Cardiac muscle cell (in vitro differentiated cells and primary cell): ENCODE measurements at regions not wholly inside any gene's neighbourhood (a gene's known extent, or its start where the extent isn't known, plus 50 kb on each side); places are given as distances from the start of the nearest gene placed in this dataset.

Experiments
- DNase-seq, 2 donors: peaks; one replicate each; pipeline versions ENCODE4 v3.0.0 to v3.0.0-alpha.2; 2010 to 2017; ENCODE audit warnings: low read depth in 1 of 2, low spot score in 1 of 2
- H3K27ac ChIP-seq: fragments of 200-600 bp; sonication (generic); 2 replicates; pipeline ENCODE4 v1.5.1; 2016
- H3K27me3 ChIP-seq: fragments of 200-600 bp; sonication (generic); 2 replicates; pipeline ENCODE4 v1.6.0; 2016; ENCODE audit warnings: control low read depth
- H3K36me3 ChIP-seq: fragments of 200-600 bp; sonication (generic); 2 replicates; pipeline ENCODE4 v1.5.1; 2016; ENCODE audit warnings: control low read depth
- H3K4me1 ChIP-seq: fragments of 200-600 bp; sonication (generic); 2 replicates; pipeline ENCODE4 v1.8.1; 2017; ENCODE audit warnings: low read depth, mild to moderate bottlenecking, mixed run types
- H3K4me3 ChIP-seq: fragments of 200-600 bp; sonication (generic); 2 replicates; pipeline ENCODE4 v1.5.1; 2016; ENCODE audit warnings: mild to moderate bottlenecking
- H3K9me3 ChIP-seq: fragments of 200-600 bp; sonication (generic); 2 replicates; pipeline ENCODE4 v1.5.1; 2017; ENCODE audit warnings: low read depth, mild to moderate bottlenecking, control low read depth
- TF ChIP-seq, protein P1 (sequence below): IDR thresholded peaks from 2 replicates; pipeline ENCODE4 v1.5.1; 2012; ENCODE audit warnings: low read depth, mild to moderate bottlenecking, low read length

DNA sequence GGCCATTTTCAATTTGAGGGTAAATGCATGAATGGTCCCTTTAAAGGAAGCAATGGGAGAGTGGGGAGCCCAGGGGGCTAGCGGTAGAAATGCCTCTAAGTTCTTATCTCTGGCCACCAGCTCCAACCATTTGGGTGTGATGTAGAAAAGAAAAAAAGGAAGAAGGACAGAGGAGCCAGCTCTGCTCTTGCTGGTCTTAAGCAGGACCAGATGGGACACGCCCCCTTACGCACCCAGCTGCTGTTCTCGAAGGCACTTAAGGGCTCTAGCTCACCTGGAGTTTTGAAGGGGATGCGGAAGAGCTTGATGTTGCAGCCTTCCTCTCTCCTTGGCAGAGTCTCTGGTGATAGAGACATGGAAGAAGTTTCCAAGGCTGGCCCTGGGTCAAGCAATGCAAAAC lies 59.5 kb upstream of the RNF144B start:
- H3K27ac ChIP-seq = no peak overlapping the region
- no peaks in the 10 kb centered on the region for H3K27me3 ChIP-seq
- H3K36me3 ChIP-seq = no peaks in the 10 kb centered on the region
- TF ChIP-seq, protein P1, sequence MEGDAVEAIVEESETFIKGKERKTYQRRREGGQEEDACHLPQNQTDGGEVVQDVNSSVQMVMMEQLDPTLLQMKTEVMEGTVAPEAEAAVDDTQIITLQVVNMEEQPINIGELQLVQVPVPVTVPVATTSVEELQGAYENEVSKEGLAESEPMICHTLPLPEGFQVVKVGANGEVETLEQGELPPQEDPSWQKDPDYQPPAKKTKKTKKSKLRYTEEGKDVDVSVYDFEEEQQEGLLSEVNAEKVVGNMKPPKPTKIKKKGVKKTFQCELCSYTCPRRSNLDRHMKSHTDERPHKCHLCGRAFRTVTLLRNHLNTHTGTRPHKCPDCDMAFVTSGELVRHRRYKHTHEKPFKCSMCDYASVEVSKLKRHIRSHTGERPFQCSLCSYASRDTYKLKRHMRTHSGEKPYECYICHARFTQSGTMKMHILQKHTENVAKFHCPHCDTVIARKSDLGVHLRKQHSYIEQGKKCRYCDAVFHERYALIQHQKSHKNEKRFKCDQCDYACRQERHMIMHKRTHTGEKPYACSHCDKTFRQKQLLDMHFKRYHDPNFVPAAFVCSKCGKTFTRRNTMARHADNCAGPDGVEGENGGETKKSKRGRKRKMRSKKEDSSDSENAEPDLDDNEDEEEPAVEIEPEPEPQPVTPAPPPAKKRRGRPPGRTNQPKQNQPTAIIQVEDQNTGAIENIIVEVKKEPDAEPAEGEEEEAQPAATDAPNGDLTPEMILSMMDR = no peak
- H3K4me1 ChIP-seq = no peaks in the 10 kb centered on the region
- no peaks in the 10 kb centered on the region for H3K9me3 ChIP-seq
- no peak overlapping the region for H3K4me3 ChIP-seq
- DNase-seq = peak in 1 of 2 donors; percentile 23

DNA sequence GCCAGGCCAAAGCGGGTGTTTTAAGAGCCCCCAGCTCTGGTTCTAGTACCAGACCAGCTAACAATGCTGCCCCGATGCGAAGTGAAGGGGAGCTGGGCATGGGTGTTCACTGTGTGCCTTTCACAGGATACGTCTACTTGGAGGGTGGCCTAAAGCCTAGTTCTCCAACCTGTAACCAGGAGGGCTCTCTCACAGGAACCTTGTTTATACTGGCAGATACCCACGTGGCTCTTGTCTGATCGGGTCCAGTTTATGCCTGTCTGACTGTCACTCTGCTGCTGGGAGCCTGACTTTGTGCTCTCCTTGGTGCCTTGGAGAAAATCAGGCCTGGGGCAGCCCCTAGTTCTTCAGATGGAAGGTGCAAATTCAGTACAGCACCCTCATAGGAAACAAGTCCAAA lies 60.2 kb upstream of the RNF144B start:
- Histone ChIP-seq H3K9me3 (no peaks in the 10 kb centered on the region), H3K36me3 (no peaks in the 10 kb centered on the region), H3K4me3 (no peak overlapping the region), H3K4me1 (no peaks in the 10 kb centered on the region), H3K27ac (no peak overlapping the region), H3K27me3 (no peaks in the 10 kb centered on the region)
- TF ChIP-seq, protein P1 = no peak
- no peak for DNase-seq

DNA sequence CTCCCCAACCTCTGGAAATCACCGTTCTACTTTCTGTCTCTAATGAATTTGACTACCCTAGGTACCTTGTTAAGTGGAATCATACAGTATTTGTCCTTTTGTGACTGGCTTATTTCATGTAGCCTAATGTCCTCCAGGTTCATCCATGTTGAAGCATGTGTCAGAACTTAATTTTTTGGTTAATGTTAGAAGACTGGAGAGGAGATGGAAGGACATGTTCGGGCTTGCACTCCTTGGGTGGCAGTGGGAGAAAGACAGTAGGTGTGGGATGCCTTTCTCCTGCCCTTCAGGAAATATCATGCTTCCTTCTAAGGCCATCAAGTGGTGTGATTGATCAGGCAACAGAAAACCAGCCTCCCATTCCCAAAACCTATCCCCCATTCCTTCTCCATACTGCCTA lies 61.1 kb upstream of the RNF144B start:
- Histone ChIP-seq H3K4me1 (no peaks in the 10 kb centered on the region), H3K36me3 (no peaks in the 10 kb centered on the region), H3K27me3 (no peaks in the 10 kb centered on the region), H3K9me3 (no peaks in the 10 kb centered on the region), H3K4me3 (no peak overlapping the region), H3K27ac (no peak overlapping the region)
- TF ChIP-seq, protein P1 = no peak
- DNase-seq = no peak

DNA sequence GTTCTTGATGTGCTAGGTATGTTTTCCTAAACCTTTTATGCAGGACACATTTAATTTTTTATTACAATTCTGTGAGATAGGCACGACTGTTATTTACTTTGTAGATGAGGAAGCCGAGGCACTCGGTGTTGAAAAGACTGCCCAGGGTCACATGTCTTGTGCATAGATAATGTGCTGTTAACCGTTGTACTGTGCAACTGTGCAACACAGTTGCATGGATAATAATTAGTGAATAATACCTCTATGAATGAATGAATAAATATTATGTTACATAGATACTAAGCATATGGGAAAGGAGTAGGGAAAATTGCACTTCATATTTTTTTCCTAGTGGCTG lies 60.3 kb upstream of the DEK start:
- TF ChIP-seq, protein P1 = no peak
- Histone ChIP-seq H3K27ac (no peak overlapping the region), H3K9me3 (no peaks in the 10 kb centered on the region), H3K27me3 (no peaks in the 10 kb centered on the region), H3K4me3 (no peak overlapping the region), H3K4me1 (no peaks in the 10 kb centered on the region), H3K36me3 (no peaks in the 10 kb centered on the region)
- no peak for DNase-seq

DNA sequence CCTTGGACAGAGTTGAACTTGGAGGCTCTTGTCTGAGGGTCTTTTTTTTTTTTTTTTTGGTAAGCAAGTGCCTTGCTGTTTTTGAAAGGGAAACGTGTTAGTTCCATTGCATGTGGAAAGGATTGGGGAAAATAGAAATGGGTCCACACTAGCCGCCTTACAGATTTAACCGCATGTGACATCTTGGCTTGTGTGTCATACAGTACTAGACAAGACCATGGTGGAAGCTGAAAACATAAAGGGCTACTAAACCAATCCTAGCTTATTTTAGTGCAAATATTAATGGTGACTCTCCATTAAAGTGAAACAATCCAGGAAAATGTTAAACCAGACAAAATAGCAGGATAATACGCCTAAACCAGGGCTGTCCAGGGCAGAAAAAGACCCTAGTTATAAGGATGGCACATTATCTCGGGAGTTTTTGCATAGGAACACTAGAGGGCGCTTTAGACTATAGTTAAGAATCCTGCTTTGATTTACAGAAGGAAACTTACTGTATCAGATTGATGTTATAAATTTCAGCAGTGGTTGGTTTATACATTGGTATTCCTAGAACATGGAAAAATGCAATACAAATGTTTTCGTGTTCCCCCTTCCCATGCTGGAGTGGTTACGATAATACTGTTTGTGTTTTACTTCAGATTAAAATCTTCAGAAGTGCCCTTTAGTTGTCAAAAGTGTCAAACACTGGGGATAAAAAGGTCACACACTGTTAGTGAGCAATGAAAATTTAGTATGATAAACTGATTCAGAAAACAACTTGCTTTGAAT lies 59.8 kb upstream of the DEK start:
- Histone ChIP-seq H3K4me3 (no peak overlapping the region), H3K27me3 (no peaks in the 10 kb centered on the region), H3K36me3 (no peaks in the 10 kb centered on the region), H3K9me3 (no peaks in the 10 kb centered on the region), H3K27ac (no peak overlapping the region), H3K4me1 (no peaks in the 10 kb centered on the region)
- TF ChIP-seq, protein P1 = peak; percentile 64
- peak; percentile 64 to 72 for DNase-seq
